ENCODE measurements at regions not wholly inside any gene's neighbourhood (a gene's known extent, or its start where the extent isn't known, plus 50 kb on each side); places are given as distances from the start of the nearest gene placed in this dataset.
A peak's percentile ranks its signal among the peaks of the same experiment; 100 is the strongest.

DNA sequence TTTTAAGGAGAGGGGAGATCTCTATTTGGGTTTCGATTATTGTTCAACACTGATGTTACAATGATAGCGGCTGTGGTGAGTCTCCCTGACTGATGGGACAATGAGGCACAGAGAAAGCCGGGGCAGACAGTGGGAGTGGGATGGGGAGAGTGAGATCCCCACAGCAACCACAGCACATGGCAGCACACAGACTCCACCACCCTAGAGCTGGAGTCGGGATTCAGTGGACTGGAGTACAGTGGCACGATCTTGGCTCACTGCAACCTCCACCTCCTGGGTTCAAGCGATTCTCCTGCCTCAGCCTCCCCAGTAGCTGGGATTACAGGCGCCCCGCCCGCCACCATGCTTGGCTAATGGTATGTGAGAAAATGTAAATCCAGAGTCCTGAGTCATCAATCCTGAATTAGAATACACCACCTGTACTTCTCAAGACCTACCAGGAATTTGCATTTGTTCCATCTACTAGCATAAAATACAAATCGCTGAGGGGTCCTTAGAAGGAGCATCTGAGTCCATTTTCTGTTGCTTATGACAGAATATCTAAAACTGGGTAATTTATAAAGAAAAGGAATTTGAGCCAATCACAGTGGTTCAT is 125.8 kb downstream of the TOMM20 start:
- ChIA-PET CTCF (no interaction called here), POLR2A (no interaction called here)
- Mint-ChIP-seq H3K27me3 (no peaks in the 10 kb centered on the region), H3K27ac (no peak overlapping the region), H3K9me3 (no peaks in the 10 kb centered on the region), H3K4me1 (ENCODE audit: low read depth) (peaks cover 12% of the 10 kb centered on the region), H3K36me3 (ENCODE audit: low read depth) (no peaks in the 10 kb centered on the region), H3K4me3 (no peak overlapping the region)
- Histone ChIP-seq H3K9me3 (ENCODE audit: control insufficient read depth in 1 of 2, insufficient read depth in 1 of 2, low read length in 2 of 2) (peaks cover 0 to 5% of the 10 kb centered on the region in 2 experiments), H3K4me1 (ENCODE audit: insufficient read depth, low read length) (peaks cover 13% of the 10 kb centered on the region), H3K27ac (ENCODE audit: low read depth in 1 of 2, low read length in 2 of 2) (no peak overlapping the region), H3K27me3 (ENCODE audit: control insufficient read depth in 1 of 2, insufficient read depth in 2 of 2, low read length in 2 of 2) (no peaks in the 10 kb centered on the region), H3K36me3 (ENCODE audit: insufficient read depth, low read length) (no peaks in the 10 kb centered on the region), H3K4me3 (ENCODE audit: low read length) (no peak overlapping the region)
- DNase-seq (no peak), ATAC-seq (ENCODE audit: poor library complexity) (no peak)
- TF ChIP-seq, protein P1, sequence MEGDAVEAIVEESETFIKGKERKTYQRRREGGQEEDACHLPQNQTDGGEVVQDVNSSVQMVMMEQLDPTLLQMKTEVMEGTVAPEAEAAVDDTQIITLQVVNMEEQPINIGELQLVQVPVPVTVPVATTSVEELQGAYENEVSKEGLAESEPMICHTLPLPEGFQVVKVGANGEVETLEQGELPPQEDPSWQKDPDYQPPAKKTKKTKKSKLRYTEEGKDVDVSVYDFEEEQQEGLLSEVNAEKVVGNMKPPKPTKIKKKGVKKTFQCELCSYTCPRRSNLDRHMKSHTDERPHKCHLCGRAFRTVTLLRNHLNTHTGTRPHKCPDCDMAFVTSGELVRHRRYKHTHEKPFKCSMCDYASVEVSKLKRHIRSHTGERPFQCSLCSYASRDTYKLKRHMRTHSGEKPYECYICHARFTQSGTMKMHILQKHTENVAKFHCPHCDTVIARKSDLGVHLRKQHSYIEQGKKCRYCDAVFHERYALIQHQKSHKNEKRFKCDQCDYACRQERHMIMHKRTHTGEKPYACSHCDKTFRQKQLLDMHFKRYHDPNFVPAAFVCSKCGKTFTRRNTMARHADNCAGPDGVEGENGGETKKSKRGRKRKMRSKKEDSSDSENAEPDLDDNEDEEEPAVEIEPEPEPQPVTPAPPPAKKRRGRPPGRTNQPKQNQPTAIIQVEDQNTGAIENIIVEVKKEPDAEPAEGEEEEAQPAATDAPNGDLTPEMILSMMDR (IDR thresholded peaks at IDR 0.05), result no peak
- intact Hi-C loops (cut with DNase I, micrococcal nuclease), result no loop called here

DNA sequence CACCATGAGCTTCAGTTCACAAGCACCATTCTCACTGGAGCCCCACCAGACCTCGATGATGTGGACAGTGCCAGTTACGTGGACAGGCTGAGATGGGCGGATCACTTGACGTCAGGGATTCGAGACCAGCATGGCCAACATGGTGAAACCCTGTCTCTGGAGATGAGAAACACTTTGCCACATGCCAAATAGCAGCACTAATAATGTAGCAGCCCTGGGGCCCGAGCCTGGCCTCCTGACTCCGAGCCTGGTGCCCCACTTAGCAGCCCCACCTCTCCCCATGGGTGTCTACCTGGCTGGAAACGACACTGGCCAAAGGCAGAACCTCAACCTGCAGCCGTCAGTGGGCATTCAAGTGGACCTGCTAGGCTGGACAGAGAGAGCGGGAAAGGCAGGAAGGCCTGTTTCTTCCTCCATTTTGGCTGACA is 129.1 kb downstream of the TOMM20 start:
- no peaks in the 10 kb centered on the region for H3K36me3 ChIP-seq (ENCODE audit: insufficient read depth, low read length)
- no peak overlapping the region for H3K4me3 ChIP-seq (ENCODE audit: low read length)
- POLR2A ChIA-PET, result no interaction called here
- intact Hi-C loops (cut with DNase I, micrococcal nuclease), result no loop called here
- CTCF ChIA-PET, result no interaction called here
- DNase-seq (no peak), ATAC-seq (ENCODE audit: poor library complexity) (no peak)
- no peaks in the 10 kb centered on the region for H3K27me3 ChIP-seq (ENCODE audit: control insufficient read depth in 1 of 2, insufficient read depth in 2 of 2, low read length in 2 of 2)
- no peaks in the 10 kb centered on the region for H3K36me3 Mint-ChIP-seq (ENCODE audit: low read depth)
- no peak overlapping the region for H3K4me3 Mint-ChIP-seq
- peaks cover 4% of the 10 kb centered on the region for H3K4me1 ChIP-seq (ENCODE audit: insufficient read depth, low read length)
- no peaks in the 10 kb centered on the region for H3K9me3 Mint-ChIP-seq
- no peaks in the 10 kb centered on the region for H3K9me3 ChIP-seq (ENCODE audit: control insufficient read depth in 1 of 2, insufficient read depth in 1 of 2, low read length in 2 of 2)
- no peaks in the 10 kb centered on the region for H3K27me3 Mint-ChIP-seq
- H3K27ac Mint-ChIP-seq, result no peak overlapping the region
- H3K4me1 Mint-ChIP-seq (ENCODE audit: low read depth), result no peaks in the 10 kb centered on the region
- H3K27ac ChIP-seq (ENCODE audit: low read depth in 1 of 2, low read length in 2 of 2), result no peak overlapping the region
- TF ChIP-seq, protein P1 (IDR thresholded peaks at IDR 0.05), result no peak

DNA sequence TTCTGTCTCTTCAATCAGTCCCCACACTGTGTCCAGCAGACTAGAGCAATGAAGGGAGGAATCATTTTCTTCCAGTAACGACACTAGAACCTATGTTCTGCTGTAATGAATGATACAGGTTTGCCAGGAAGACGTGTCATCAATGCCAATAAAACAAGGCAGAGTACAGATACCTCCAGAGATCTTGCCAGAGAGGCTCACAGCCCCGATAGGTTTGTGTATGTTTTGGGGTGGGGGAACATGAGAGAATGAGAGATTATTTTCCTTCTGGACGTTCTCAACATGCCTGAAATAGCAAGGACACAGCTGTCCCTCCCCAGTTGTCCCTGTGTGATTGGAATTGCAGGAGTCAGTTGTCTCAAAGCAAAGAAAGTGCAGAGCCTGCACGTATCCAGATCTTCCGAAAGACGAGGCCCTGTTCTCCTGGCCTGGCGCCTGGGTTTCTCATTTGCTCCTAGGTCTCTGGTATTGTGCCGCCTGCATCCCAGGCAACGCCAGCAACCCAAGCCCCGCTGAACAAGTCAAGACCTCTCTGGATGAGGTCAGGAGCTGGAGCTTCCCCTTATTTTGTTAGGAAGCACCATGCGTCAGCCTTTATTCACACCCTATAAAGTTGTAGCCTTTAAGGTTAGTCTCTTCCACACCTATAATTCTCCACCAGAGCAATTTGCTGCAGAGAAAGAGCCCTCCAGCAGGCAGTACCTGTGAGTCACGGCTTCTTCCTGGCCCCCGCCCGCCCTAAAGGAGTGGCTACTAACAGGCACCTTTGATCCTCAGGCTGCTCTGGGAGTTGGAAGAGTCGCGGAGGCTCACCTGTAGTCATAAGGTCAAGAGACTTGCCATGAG is 130.5 kb downstream of the TOMM20 start:
- H3K27ac ChIP-seq (ENCODE audit: low read depth in 1 of 2, low read length in 2 of 2), result no peak overlapping the region
- no peaks in the 10 kb centered on the region for H3K4me1 Mint-ChIP-seq (ENCODE audit: low read depth)
- H3K9me3 ChIP-seq (ENCODE audit: control insufficient read depth in 1 of 2, insufficient read depth in 1 of 2, low read length in 2 of 2), result no peaks in the 10 kb centered on the region
- intact Hi-C loops (cut with DNase I, micrococcal nuclease), result loop anchor here in 1 of 2 experiments (2.0 kb wide), 1 partner anchor 21 kb away; no protein-coding TSS in a partner anchor
- no peaks in the 10 kb centered on the region for H3K36me3 Mint-ChIP-seq (ENCODE audit: low read depth)
- H3K36me3 ChIP-seq (ENCODE audit: insufficient read depth, low read length), result no peaks in the 10 kb centered on the region
- no peak for ATAC-seq (ENCODE audit: poor library complexity)
- ChIA-PET CTCF (no interaction called here), POLR2A (no interaction called here)
- no peak overlapping the region for H3K4me3 Mint-ChIP-seq
- TF ChIP-seq, protein P1 (IDR thresholded peaks at IDR 0.05), result no peak
- H3K4me3 ChIP-seq (ENCODE audit: low read length), result no peak overlapping the region
- H3K4me1 ChIP-seq (ENCODE audit: insufficient read depth, low read length), result peaks cover 4% of the 10 kb centered on the region
- peak in 1 of 14 experiments; percentile 41 for DNase-seq
- no peaks in the 10 kb centered on the region for H3K27me3 Mint-ChIP-seq
- no peak overlapping the region for H3K27ac Mint-ChIP-seq
- H3K27me3 ChIP-seq (ENCODE audit: control insufficient read depth in 1 of 2, insufficient read depth in 2 of 2, low read length in 2 of 2), result no peaks in the 10 kb centered on the region
- no peaks in the 10 kb centered on the region for H3K9me3 Mint-ChIP-seq
